ENCODE measurements at regions not wholly inside any gene's neighbourhood (a gene's known extent, or its start where the extent isn't known, plus 50 kb on each side); places are given as distances from the start of the nearest gene placed in this dataset.

- H3K27me3 ChIP-seq: no peaks in the 10 kb centered on the region
- H3K4me3 ChIP-seq (replicated peaks in 1 of 3): no peak overlapping the region
- no peaks in the 10 kb centered on the region for H3K36me3 ChIP-seq
- intact Hi-C loops (cut with DNase I): no loop called here
- no peak for DNase-seq
- TF ChIP-seq POLR2A (IDR thresholded peaks at IDR 0.05) (no peak), CTCF (IDR thresholded peaks at IDR 0.05) (no peak)
- H3K27ac ChIP-seq: no peak overlapping the region
- no peaks in the 10 kb centered on the region for H3K9me3 ChIP-seq
- no peaks in the 10 kb centered on the region for H3K4me1 ChIP-seq
Measured at GRCh38 chr5:159475026-159475425, 144.7 kb upstream of the IL12B start.

- Histone ChIP-seq H3K27me3 (no peaks in the 10 kb centered on the region), H3K4me1 (no peaks in the 10 kb centered on the region), H3K4me3 (replicated peaks in 1 of 3) (no peak overlapping the region), H3K27ac (no peak overlapping the region), H3K36me3 (no peaks in the 10 kb centered on the region), H3K9me3 (no peaks in the 10 kb centered on the region)
- intact Hi-C loops (cut with DNase I): no loop called here
- no peak for DNase-seq
- no peak for TF ChIP-seq CTCF (IDR thresholded peaks at IDR 0.05)
- TF ChIP-seq POLR2A (IDR thresholded peaks at IDR 0.05): no peak
- 80 to 100% methylated on average over 1 of the region's 1 CpG for WGBS, 2 donors
Measured at GRCh38 chr5:159478950-159479349, 148.7 kb upstream of the IL12B start.

GRCh38 chr5:159480849-159481248 lies 150.6 kb upstream of the IL12B start:
- Histone ChIP-seq H3K27ac (no peak overlapping the region), H3K4me3 (replicated peaks in 1 of 3) (no peak overlapping the region), H3K27me3 (no peaks in the 10 kb centered on the region), H3K4me1 (no peaks in the 10 kb centered on the region), H3K36me3 (no peaks in the 10 kb centered on the region), H3K9me3 (no peaks in the 10 kb centered on the region)
- DNase-seq: no peak
- intact Hi-C loops (cut with DNase I): no loop called here
- no peak for TF ChIP-seq CTCF (IDR thresholded peaks at IDR 0.05)
- no peak for TF ChIP-seq POLR2A (IDR thresholded peaks at IDR 0.05)
- 91 to 97% methylated on average over 2 of the region's 2 CpGs for WGBS, 2 donors

GRCh38 chr5:159481751-159482150 lies 151.5 kb upstream of the IL12B start:
- no peaks in the 10 kb centered on the region for H3K27me3 ChIP-seq
- H3K4me3 ChIP-seq (replicated peaks in 1 of 3): no peak overlapping the region
- no peak for TF ChIP-seq CTCF (IDR thresholded peaks at IDR 0.05)
- 90 to 95% methylated on average over 1 of the region's 1 CpG for WGBS, 2 donors
- H3K9me3 ChIP-seq: no peaks in the 10 kb centered on the region
- no peak overlapping the region for H3K27ac ChIP-seq
- H3K36me3 ChIP-seq: no peaks in the 10 kb centered on the region
- DNase-seq: no peak
- intact Hi-C loops (cut with DNase I): no loop called here
- H3K4me1 ChIP-seq: no peaks in the 10 kb centered on the region

- intact Hi-C loops (cut with DNase I): no loop called here
- no peak overlapping the region for H3K27ac ChIP-seq
- WGBS, 2 donors: 89 to 92% methylated on average over 3 of the region's 3 CpGs
- no peaks in the 10 kb centered on the region for H3K9me3 ChIP-seq
- TF ChIP-seq POLR2A (IDR thresholded peaks at IDR 0.05) (no peak), CTCF (IDR thresholded peaks at IDR 0.05) (no peak)
- no peaks in the 10 kb centered on the region for H3K4me1 ChIP-seq
- no peak overlapping the region for H3K4me3 ChIP-seq (replicated peaks in 1 of 3)
- no peaks in the 10 kb centered on the region for H3K36me3 ChIP-seq
- H3K27me3 ChIP-seq: no peaks in the 10 kb centered on the region
- DNase-seq: no peak
Measured at GRCh38 chr5:159486836-159487235, 156.5 kb upstream of the IL12B start.
